HG03432 (cell line): ENCODE measurements at regions not wholly inside any gene's neighbourhood (a gene's known extent, or its start where the extent isn't known, plus 50 kb on each side); places are given as distances from the start of the nearest gene placed in this dataset.
"Not testable (repeated sequence)": the region's sequence is repeated elsewhere in the genome, so short reads cannot be mapped to it uniquely, and the experiment has no call there.

ENCODE experiments used
- ATAC-seq: cut with Tn5 transposase; IDR thresholded peaks from one replicate; pipeline ENCODE4 v1.9.1; 2021; ENCODE audit warnings: mild to moderate bottlenecking, moderate library complexity; ENCODE audit not compliant: unreplicated experiment

DNA sequence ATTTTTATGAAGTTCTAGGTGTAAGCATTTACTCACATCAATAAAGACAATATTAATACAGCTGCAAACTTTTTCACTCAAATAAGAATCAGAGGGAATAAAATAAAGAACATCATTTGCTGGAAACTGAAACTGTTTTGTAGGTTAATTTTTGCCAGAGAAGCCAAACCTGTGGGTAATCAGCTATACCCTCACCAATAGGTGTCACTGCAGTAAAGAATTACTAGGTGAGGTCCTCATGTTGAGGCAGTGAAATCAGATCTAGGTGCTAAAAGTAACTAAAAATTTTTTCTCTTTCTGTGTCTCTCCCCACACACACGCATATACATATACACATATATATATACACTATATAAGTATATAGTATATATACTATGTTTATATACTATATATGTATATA is 1016.3 kb upstream of the SEMA6A start:
- peak; percentile 76 for ATAC-seq

DNA sequence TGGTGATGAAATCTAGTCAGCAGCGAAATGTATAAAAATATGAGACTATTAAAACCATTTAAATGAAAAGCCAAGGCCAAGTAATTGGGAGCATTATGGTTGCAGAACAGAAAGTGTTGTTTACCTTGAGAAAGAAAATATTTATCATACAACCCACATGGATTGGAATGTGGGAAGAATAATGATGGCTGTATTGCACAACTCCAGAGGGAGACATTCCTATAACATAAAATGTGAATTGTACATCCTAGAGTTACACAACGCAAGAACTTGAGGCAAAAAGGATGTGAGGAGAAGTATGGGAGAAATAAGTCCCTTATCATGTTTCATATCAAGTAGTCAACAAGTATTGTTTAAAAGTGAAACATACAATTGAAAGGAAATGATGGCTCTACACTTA is 1014.0 kb upstream of the SEMA6A start:
- ATAC-seq, result no peak

DNA sequence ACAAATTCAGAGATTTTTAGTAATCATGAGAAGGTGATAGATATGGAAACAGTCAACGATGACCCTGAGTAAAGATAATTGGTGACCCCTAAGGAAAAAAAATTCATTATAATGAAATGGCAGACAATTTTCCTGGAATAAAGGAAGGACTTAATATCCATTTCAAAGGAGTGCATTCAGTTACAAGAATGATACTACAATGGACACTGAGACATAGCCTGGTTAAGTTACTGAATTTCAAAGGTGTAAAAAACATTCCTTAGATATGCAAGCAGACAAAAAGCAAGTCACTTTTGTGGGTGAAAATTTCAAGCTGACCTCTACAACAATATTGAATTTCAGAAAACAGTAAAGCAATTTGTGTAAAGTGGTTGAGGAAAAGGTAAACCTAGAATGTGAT is 1012.5 kb upstream of the SEMA6A start:
- ATAC-seq, result no peak

DNA sequence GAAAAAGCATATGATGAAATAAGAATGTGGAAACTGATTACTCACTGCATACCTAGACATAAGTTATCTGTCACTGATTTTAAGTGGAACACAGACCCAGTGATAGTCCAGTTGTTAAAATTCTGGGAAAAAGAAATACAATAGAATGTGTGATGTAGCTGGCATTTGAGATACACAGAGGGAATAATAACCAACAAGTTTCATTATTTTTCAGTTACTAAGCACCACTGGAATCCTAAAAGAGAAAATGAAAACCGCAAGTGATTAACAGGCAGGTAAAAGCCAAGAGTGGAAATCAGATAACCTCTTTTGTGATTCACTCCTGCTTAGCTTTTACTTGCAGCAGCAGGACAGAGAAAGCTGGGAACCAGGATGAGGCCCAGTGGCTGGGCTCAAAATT is 994.0 kb upstream of the SEMA6A start:
- no peak for ATAC-seq

DNA sequence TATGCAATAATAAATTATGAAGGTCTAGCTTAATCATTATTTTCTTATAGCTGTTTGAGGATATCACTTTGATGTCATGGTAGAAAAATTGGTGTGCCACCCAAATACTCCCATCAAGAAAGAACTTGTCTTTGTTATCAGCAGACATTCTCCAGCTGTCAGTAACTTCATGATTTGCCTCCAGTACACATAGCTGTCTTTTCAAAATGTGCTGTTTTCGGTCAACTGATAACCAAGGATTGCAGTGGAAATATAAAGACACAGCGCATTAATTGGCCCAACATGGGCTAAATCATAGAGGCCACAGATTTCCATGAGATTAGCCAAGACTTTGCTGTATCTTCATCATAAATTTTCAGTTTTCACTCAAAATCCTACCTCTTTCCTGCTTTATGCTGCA is 993.5 kb upstream of the SEMA6A start:
- no peak for ATAC-seq

DNA sequence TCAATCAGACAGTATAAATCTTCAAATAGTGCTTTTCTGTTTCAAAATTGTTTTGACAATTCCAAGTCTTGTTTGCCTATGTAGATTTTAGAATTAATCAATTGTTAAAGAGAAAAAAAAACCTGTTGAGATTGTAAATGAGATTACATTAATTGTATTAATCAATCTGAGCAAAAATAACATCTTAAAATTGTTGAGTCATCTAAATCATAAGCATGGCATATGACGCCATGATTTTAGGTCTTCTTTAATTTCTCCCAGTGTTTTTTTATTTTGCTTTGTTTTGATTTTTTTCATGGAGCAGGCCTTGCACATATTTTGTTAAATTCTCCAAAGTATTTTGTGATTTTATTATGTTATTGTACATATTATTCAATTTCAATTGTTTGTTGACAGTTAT is 988.0 kb upstream of the SEMA6A start:
- no peak for ATAC-seq

DNA sequence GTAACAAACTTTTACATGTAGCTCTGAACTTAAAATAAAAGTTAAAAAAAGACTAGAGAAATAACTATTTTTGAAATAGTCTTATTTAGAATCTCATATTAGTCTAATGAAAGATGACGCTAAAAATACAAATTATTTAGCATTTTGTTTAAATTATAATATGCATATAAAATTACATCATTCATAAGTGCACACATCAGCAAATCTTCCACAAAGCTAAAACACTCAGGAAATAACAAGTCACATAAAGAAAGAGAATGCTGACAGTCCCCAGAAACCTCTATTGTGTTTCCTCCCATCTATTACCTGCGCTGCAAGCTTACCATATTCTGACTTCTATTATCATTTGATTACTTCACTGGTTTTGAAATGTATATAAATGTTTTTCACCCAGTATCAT is 986.9 kb upstream of the SEMA6A start:
- no peak for ATAC-seq

DNA sequence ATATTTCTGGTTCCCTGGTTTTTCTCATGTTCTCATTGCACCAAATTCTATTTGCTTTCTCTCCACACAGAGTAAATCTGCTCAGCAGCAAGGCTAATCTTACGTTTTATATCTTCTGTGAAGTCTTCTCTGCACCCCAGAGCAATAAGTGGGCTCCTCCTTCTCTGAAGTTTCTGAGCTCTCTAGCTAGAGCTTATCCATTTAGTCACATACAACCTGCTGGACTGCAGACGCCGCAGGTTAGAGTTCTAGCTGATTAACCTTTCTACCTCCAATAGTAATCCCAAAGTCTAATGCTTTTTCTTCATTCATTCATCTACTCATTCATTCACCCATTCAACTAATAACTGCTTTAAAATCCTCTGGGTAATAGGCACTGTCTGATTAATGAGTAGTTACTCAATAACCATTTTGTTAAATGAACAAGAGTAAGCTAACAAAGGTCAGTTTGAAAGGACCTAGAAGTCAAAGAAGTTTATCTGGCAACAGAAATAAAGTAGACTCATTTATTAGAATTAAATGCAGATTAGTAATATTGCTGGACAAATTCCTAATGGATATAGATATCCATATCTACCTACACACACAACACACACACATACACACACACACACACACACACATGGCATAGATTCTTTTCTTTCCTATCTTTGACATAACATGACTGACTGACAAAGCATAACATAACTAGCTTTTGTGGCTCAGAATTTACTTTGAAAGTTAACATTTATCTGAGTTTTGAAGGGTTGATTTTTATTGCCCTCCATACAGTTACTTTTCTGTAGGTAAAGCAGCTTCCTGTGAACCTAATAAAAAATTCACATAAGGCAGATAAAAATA is 984.6 kb upstream of the SEMA6A start:
- ATAC-seq, result no peak

DNA sequence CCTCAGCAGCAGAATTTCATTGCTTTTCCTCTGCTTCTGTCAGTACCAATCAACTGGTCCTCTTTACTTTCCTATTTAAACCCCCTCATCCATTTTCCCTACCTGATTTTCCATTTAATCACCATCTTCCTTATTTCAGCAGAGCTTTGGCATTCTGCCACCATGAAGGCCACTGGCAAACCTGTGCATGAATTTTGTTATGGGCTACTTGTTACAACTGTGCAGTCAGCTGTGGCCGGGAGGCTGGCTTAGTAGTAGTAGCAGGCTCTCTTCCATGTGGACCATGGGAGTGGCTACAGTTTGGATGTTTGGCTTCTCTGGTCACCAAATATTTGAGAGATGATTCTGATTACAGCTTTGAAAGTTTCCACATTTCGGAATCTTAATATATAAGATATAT is 976.6 kb upstream of the SEMA6A start:
- no peak for ATAC-seq

DNA sequence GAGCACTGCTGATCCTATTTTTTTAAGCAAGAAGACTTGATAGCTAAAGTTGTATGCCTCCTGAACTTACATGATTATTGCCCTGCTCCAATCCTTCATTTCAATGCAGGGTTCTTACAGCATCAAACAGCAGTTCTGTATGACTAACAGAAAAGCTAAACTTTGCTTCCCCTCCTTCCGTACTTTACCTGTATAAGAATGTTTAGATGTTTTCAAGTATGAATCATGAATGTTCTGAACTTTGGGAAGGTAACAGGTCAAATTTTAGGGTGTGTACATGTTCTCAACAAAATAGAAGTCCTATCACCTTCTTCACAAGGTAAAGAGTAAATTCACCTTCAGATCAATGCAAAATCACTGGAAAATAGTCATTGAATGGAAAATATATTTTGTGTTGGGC is 972.6 kb upstream of the SEMA6A start:
- no peak for ATAC-seq

DNA sequence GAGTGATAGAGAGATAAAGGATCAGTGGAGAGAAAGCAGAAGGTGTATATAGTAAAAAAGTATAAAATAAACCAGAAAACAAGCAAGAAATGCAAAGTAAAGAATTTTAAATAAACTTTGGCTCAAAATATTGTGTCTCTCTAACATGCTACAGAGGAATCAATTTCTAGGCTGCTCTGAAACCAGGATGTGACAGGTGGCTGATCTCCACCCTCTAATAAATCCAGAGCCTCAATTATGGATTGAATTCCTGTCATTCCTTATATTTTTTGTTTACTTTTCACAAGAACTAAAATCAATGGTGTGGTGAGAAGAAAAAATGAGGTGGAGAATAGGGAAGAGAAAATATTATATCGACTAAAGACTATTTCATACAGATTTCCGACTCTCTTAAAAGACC is 965.1 kb upstream of the SEMA6A start:
- ATAC-seq, result no peak

DNA sequence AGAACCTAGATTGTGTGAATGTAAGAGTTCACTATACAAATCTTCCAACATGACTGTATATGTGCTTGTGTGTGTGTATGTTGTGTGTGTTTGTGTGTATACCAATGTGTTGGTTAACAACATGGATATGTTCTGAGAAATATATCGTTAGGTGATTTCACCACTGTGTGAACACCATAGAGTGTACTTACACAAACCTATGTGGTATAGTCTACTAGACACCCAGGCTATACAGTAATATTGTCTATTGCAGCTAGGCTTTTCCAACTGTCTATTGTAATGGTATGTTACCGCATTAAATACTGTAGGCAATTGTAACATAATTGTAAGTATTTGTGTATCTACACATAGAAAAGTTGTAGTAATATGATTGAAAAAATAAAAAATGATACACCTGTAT is 959.2 kb upstream of the SEMA6A start:
- no peak for ATAC-seq

DNA sequence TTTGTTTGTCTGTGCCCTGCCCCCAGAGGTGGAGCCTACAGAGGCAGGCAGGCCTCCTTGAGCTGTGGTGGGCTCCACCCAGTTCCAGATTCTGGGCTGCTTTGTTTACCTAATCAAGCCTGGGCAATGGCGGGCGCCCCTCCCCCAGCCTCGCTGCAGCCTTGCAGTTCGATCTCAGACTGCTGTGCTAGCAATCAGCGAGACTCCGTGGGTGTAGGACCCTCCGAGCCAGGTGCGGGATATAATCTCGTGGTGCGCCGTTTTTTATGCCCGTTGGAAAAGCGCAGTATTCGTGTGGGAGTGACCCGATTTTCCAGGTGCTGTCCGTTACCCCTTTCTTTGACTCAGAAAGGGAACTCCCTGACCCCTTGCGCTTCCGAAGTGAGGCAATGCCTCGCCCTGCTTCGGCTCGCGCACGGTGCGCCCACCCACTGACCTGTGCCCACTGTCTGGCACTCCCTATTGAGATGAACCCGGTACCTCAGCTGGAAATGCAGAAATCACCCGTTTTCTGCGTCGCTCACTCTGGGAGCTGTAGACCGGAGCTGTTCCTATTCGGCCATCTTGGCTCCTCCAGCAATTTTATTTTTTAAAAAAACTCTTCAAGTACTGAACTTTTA is 958.5 kb upstream of the SEMA6A start:
- not testable (repeated sequence) for ATAC-seq

DNA sequence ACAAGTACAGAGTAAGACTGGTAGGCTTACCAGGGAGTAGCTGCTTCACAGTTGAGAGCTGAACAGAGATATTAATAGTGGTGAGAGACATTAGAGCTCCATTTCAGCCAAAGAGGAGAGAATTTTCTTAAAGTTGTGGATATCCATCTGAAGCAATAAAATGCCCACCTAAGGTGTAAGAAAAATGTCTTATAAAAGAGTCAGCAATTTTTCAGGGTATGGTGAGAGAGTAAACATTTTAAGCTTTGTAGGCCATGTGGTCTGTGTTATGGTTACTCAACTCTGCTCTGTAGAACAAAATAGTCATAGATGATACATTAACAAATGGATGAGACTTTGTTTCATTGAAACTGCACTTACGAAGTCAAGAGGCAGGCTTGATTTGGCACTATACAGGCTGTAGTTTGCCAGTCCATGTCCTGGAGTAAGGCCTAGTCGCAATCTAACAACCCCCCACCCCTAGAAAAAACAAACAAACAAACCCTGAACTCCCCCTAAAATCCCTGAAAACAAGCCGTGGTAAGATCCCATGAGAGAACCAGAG is 945.4 kb upstream of the SEMA6A start:
- ATAC-seq, result no peak

DNA sequence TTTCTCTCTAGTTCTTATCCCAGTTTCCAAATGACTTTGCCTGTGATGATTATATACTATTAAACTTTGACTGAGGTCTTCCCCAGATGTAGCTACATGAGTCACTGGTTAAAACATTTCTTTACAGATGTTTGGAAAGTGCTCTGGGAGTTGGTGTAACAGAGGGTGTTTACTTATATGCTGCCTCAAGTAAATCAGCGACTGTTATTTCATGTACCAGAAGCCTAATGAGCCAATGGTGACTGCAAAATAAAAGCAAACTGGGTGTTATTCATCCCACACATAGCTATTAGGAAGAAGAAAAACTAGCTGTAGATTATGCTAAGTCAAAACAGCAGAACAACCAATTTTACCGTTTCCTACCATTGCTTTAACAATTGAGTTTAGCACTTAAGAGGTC is 929.7 kb upstream of the SEMA6A start:
- ATAC-seq, result no peak

DNA sequence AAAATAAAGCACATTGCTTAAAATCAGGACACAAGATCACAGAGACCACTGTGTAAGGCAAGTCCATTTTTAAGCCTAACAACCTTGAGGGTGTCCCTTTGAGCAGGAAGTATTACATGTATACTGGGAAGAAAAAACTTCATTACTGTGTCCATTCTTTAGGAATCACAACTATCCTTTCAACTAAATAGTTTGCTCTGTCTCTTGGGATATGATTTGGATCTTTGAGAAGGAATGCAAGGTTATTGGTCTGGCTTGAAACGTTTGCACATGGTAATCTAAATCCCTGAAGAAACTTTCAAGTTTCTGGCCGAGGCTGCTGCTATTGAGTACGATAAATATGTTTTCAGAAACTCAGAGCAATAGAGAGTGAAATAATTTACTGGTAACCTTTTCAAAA is 923.0 kb upstream of the SEMA6A start:
- ATAC-seq, result no peak

DNA sequence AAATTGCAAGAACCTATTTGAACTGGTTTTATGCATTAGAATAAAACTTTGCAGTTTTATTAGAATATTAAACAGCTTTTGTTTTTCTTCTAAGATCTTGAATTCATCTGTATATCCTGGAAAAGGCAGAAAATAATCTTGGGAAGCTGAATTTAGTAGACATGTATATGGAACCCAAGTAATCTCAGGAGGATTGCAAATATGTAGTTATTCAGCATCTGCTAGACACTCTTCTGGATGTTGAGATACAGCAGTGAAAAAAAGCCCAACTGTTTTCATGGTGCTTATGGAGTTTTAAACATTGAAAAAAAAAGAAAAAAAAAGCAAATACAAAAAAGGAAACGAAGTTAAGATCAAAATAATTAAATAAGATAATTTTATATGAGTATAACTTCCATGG is 922.2 kb upstream of the SEMA6A start:
- ATAC-seq, result no peak

DNA sequence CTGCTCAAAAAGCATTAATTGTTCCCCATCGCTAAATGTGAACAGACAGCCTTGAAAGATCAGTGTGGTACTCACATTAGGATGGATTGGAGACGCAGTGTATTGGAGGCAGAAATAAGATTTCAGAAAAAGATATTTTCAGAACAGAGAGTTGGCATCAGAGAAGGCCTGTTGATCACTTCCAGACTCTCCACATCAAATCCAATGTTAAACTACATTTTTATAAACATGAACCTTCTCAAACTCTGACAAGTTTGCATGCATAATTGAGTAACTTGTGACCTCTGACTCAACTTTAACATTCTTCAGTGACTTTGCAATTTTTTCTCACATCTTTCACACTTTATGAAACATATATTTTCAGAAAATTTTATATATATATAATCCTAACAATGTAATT is 919.6 kb upstream of the SEMA6A start:
- no peak for ATAC-seq

DNA sequence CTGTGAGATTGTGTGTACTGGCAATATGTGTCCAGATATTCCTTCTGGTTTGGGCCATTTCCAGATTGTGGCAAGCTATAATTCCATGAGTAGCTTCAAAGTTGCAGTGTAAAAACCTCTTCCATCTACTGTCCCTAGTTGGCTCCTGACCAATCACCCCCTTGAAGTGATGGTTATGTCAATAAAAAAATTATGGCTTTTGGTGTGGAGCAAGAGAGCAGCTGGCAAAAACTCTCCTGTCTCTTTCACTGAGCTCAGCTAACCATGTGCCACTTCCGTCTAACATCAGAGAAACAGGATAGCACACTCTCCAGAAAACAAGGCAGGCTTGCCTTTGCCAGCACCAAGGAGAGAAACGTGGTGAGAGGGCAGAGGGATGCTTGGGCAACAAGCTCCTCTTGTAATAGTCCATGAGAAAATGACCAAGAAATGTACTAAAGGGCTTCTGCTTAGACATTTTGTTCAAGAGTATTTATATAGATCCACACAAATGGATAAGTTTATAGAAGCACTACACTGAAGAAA is 914.4 kb upstream of the SEMA6A start:
- no peak for ATAC-seq

DNA sequence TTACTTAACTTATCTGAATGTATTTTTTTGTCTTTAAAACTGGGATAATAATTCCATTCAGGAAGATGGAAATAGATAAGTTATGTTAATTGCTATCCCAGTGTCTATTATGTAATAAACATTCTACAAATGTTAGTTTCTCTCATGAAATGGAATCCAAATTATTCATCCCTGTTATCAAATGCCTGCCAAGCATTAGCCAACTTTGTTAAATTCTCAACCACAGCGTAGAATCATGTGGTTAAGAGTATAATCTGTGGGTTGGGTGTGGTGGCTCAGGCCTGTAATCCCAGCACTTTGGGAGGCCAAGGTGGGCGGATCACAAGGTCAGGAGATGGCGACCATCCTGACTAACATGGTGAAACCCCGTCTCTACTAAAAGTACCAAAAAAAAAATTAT is 912.9 kb upstream of the SEMA6A start:
- ATAC-seq, result no peak

DNA sequence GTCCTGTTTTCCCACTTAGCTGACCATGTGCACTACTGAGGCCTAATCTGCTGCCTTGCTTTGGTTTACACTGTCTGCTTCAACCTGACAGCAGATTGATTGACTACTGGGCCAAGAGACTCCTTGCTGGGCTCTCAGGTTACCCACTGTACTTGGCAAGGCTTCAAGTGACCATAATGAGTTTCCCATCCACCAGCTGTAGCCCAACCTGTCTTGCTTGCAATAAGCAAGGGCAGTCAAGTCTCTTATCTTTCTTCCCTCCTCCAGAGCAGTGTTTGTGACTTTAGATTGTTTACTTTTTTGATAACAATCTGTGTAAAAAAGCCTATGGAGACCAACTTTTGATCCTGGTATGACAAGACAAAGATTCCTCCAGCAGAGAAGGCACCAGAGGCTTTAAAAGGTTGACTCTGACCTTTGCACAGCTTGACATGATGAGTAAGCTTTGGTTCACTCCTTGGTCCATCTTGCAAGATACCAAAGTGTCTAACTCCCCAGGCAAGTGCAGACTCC is 912.3 kb upstream of the SEMA6A start:
- ATAC-seq, result no peak

DNA sequence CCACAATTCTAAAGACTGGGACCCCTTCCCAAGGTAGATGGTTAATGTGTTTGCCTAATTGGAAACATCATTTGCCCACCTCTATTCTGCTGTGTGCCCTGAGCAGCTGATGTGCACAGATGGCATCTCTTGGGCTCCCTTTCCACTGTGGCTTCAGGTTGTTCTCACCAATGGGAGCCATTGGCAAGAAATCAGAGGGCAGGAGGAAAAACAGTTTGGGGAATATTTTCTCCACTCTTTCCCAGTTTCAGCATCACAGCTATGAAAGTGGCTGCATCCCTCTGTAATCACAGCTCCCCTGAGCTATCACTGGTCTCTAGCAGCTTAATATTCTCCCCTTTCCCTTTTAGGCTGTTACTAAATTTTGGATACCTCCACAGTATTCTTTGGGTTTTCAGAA is 911.6 kb upstream of the SEMA6A start:
- ATAC-seq, result no peak
